HG03558 (cell line): ENCODE measurements at regions not wholly inside any gene's neighbourhood (a gene's known extent, or its start where the extent isn't known, plus 50 kb on each side); places are given as distances from the start of the nearest gene placed in this dataset.
"Not testable (repeated sequence)": the region's sequence is repeated elsewhere in the genome, so short reads cannot be mapped to it uniquely, and the experiment has no call there.

Experiments
- ATAC-seq: cut with Tn5 transposase; IDR thresholded peaks from one replicate; pipeline ENCODE4 v1.9.1; 2021; ENCODE audit warnings: moderate number of reproducible peaks; ENCODE audit not compliant: unreplicated experiment; ENCODE audit errors: extremely low read depth

GRCh38 chr14:35952584-35952983, 126.4 kb downstream of the BRMS1L start:
- ATAC-seq = no peak

- ATAC-seq = no peak
Measured at GRCh38 chr14:35949920-35950513, 123.9 kb downstream of the BRMS1L start.

- not testable (repeated sequence) for ATAC-seq
Measured at GRCh38 chr14:35947983-35948382, 121.8 kb downstream of the BRMS1L start.

GRCh38 chr14:35944847-35945246, 118.7 kb downstream of the BRMS1L start:
- no peak for ATAC-seq

GRCh38 chr14:35940291-35940690, 114.2 kb downstream of the BRMS1L start:
- no peak for ATAC-seq

GRCh38 chr14:35938770-35939169, 112.6 kb downstream of the BRMS1L start:
- no peak for ATAC-seq

GRCh38 chr14:35934499-35934898, 108.4 kb downstream of the BRMS1L start:
- ATAC-seq = peak; percentile 48

GRCh38 chr14:35932659-35933159, 106.6 kb downstream of the BRMS1L start:
- ATAC-seq = no peak

DNA sequence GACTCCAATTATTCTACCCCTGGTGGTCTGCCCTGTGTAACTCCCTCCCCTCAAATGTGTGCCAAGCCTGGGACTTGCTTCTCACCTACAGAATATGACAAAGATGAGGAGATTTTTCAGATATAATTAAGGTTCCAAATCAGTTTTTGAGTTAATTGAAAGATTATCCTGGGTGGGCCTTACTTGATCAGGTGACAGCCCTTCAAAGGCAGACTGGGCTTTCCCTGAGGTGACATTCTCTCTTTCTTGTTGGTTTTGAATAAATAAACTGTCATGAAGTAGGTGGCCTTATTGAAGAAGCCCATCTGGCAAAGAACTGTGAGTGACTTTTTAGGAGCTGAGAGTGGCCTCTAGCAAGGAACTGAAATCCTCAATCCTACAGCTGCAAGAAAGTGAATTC, 106.0 kb downstream of the BRMS1L start:
- no peak for ATAC-seq

- no peak for ATAC-seq
Measured at GRCh38 chr14:35931346-35931745, 105.2 kb downstream of the BRMS1L start.

DNA sequence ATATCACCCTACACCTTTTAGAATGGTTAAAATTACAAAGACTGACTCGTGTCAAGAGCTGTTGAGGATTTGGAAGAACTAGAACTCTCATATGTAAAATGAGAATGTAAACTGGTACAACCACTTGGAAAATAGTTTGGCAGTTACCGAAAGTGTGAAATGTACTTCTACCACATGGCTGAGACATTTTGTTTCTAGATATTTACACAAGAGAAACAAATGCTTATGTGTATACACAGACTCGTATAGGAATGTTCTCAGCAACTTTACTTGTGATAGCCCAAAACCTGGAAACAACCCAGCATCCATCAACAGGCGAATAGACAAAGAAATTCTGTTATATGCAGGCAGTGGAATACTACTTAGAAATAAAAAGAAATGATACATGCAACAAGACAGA, 103.0 kb downstream of the BRMS1L start:
- no peak for ATAC-seq

DNA sequence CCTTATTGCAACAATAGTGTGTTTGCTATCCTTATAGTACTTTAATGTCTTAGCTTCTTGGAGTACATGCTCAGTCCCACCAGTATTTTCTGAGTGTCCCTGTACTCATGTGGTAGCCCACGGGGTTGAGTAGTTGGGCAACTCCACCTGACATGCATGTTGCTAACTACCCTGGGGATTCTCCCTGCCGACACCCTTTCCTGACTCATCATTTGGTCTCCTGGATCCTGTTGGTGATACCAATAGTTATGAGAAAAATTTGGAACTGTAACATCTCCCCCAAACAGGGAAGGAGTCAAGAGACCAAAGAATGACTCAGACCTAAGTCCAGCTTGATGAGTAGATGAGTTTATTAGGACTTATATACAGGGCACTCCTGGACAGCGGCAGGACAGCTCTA, 101.6 kb downstream of the BRMS1L start:
- ATAC-seq = no peak

GRCh38 chr14:35925319-35925718, 99.2 kb downstream of the BRMS1L start:
- ATAC-seq = no peak

DNA sequence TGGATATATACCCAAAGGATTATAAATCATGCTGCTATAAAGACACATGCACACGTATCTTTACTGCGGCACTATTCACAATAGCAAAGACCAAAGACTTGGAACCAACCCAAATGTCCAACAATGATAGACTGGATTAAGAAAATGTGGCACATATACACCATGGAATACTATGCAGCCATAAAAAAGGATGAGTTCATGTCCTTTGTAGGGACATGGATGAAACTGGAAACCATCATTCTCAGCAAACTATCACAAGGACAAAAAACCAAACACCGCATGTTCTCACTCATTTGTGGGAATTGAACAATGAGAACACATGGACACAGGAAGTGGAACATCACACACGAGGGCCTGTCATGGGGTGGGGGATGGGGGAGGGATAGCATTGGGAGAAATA, 96.5 kb downstream of the BRMS1L start:
- not testable (repeated sequence) for ATAC-seq

DNA sequence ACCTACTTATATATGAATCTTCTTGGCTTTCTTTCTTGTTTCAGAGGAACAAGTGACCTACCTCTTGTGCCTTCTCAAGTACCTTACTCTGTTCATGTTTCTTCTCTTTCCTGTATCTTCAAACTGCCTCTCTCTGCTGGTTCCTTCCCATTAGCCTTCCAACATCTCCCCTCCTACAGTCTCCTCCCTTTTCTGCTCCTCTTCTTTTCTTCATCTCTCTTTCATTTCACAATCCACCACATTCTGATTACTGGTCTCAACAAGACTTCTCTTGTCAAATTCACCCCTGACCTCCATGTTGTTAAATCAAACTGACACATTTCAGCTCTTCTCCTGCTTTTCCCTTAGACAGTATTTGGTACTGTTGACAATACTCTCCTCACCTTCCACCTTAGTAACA, 95.6 kb downstream of the BRMS1L start:
- ATAC-seq = no peak
